ENCODE measurements at regions not wholly inside any gene's neighbourhood (a gene's known extent, or its start where the extent isn't known, plus 50 kb on each side); places are given as distances from the start of the nearest gene placed in this dataset.

DNA sequence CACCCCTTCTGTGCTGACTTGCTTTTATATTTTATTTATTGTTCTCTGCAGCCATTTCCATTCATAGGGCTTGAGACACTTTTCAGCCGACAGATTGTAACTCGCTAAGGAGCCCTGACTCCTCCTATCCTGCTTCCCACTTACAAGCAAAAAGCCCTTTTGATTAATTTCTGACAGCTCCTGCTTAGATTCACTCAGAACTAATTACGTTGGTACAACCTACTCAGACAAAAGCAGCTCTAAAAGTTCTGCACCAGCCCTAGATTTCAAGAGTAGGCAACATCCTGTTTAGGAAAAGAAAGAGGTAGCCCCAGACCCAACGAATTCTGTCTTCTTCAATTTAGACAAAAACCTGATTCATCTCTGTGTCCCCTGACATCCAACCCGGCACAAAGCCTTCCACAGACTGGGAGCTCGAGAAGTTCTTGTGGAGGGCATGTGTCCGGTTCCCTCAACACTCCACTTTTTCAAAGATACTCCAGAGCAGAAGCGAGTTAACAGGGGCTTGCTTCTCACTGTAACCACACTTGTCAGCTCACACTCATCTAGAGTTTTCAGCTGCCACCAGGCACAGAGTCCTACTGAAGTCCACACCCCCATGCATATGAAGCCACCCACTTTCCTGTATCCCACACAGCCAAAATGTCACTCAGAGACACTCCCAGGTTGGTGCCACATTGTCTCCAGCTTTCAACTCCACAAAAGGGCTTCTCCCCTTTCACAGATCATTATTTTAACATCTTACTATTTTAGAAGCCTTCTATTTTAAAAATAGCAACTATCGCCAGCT is 113.6 kb upstream of the NFE2L3 start:
- no peak overlapping the region for H3K4me3 ChIP-seq (ENCODE audit: low read depth, low read length)
- no peaks in the 10 kb centered on the region for H3K36me3 ChIP-seq (ENCODE audit: insufficient read depth)
- 29% methylated on average over 9 of the region's 9 CpGs for WGBS
- H3K4me1 ChIP-seq (ENCODE audit: insufficient read depth) = no peaks in the 10 kb centered on the region
- no peak for DNase-seq (ENCODE audit: extremely low spot score)
- H3K27ac ChIP-seq (ENCODE audit: low read depth) = no peak overlapping the region

DNA sequence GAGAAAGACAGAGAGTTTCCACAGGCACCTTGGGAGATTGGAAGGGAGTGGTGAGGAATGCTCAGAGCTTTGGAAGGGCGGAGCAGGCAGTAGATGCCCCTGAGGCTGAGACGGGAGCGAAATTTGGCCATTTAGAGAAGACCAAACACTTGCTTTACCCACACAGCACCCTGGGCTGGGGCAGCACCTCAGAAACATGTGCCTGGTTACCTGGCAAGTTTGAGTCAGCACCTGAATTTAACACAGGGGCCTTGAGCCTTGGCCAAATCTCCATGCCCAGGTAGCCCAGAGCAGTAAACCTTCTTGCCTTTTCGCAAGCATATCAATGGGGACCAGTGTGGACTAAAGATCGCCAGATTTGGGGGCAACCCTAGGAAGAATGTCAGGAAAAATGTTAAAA is 111.9 kb upstream of the NFE2L3 start:
- no peaks in the 10 kb centered on the region for H3K36me3 ChIP-seq (ENCODE audit: insufficient read depth)
- WGBS = 92% methylated on average over 5 of the region's 5 CpGs
- H3K4me1 ChIP-seq (ENCODE audit: insufficient read depth) = no peaks in the 10 kb centered on the region
- no peak for DNase-seq (ENCODE audit: extremely low spot score)
- no peak overlapping the region for H3K4me3 ChIP-seq (ENCODE audit: low read depth, low read length)
- no peak overlapping the region for H3K27ac ChIP-seq (ENCODE audit: low read depth)

DNA sequence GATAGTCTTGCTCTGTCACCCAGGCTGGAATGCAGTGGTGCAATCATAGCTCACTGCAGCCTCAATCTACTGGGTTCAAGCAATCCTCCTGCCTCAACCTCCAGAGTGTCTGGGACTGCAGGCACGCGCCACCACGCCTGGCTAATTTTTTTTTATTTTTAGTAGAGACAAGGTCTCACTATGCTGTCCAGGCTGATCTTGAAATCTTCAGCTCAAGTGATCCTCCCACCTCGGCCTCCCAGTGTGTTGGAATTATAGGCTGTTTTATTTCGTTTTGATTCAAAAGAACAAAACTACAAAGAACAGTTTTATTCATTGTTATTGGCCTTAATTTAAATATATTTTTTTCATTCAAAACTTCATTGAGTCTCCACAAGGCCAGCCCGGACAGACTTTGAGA is 109.8 kb upstream of the NFE2L3 start:
- no peak overlapping the region for H3K4me3 ChIP-seq (ENCODE audit: low read depth, low read length)
- WGBS = 91% methylated on average over 6 of the region's 6 CpGs
- DNase-seq (ENCODE audit: extremely low spot score) = no peak
- no peaks in the 10 kb centered on the region for H3K4me1 ChIP-seq (ENCODE audit: insufficient read depth)
- no peak overlapping the region for H3K27ac ChIP-seq (ENCODE audit: low read depth)
- H3K36me3 ChIP-seq (ENCODE audit: insufficient read depth) = no peaks in the 10 kb centered on the region

DNA sequence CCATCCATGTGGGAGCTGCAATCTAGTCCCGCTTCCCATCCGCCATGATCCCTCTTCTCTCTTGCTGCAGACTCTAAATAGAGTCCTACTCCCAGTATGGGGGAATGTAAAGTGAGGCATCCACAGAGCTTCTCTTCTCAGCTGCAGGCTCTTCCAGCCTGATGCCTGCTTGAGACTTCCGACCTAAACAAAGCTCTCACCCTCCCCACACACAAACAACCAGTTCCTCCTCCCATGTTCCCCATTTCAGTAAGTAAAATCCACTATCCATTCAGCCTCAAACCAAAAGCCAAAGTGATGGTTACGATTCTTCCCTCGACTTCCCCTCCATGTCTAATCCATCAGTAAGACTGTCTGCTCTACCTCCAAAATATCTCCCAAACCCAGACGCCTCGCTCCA is 108.2 kb upstream of the NFE2L3 start:
- Histone ChIP-seq H3K4me3 (ENCODE audit: low read depth, low read length) (no peak overlapping the region), H3K27ac (ENCODE audit: low read depth) (no peak overlapping the region), H3K4me1 (ENCODE audit: insufficient read depth) (no peaks in the 10 kb centered on the region), H3K36me3 (ENCODE audit: insufficient read depth) (peaks cover 2% of the 10 kb centered on the region)
- DNase-seq (ENCODE audit: extremely low spot score) = no peak
- WGBS = 91% methylated on average over 7 of the region's 7 CpGs

DNA sequence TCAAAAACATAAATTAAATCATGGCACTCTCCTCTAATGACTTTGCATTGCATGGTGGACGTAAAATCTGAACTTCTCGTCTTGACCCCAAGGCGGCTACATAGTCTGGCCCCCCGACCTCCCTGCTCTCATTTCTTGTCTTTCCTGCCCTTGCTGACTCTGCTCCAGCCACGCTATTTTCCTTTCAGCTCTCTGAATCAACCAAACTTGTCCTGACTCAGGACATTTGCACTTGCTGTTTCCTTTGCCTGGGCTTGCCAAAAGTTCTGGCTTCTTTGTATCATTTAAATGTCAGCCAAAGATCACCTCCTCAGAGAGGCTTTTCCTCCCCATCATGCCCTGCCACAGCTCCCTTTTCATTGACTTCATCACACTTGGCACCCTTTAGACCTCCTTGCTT is 107.7 kb upstream of the NFE2L3 start:
- no peak overlapping the region for H3K27ac ChIP-seq (ENCODE audit: low read depth)

DNA sequence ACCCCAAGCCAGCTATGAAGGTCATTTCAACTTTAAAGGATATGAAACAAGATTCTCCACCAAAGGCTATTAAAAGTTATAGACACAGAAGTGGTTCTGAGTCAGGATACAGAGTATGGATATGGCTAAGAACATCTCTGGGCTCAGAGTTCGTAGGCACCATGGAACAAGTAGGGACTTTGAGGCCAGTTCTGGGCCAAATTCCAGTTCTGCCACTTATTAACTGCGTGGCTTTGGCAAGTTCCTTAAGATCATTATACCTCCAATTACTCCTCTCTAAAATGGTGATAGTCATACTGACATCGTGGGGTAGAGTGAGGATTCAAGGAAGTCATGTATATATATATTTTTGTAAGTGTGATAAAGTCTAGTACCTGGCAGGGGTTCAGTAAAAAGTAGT is 105.8 kb upstream of the NFE2L3 start:
- no peak overlapping the region for H3K27ac ChIP-seq (ENCODE audit: low read depth)
- peaks cover 2% of the 10 kb centered on the region for H3K36me3 ChIP-seq (ENCODE audit: insufficient read depth)
- H3K4me3 ChIP-seq (ENCODE audit: low read depth, low read length) = no peak overlapping the region

More for the DNA sequence above, 107.7 kb upstream of the NFE2L3 start:
- WGBS = 86% methylated on average over 5 of the region's 5 CpGs
- H3K4me3 ChIP-seq (ENCODE audit: low read depth, low read length) = no peak overlapping the region
- no peak for DNase-seq (ENCODE audit: extremely low spot score)
- H3K36me3 ChIP-seq (ENCODE audit: insufficient read depth) = peaks cover 2% of the 10 kb centered on the region
- no peaks in the 10 kb centered on the region for H3K4me1 ChIP-seq (ENCODE audit: insufficient read depth)

DNA sequence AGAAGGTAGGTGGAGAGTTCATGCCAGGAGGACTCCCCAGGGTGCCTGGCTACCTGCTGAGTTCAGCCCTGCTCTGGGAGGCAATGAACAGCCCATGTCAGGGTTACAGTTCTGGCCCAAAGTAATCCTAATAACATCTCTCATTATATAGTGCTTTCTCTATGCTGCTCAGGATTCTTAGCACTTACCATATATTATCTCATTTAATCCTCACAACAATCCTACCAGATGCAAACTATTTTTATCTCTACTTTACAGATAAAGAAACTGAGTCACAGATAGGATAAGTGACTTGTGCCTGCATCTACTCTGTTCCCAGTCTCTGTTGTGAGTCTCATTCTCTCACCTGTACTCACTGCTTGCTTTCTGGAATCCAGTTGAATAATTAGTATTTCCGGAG is 105.1 kb upstream of the NFE2L3 start:
- H3K4me1 ChIP-seq (ENCODE audit: insufficient read depth) = no peaks in the 10 kb centered on the region
- no peak overlapping the region for H3K27ac ChIP-seq (ENCODE audit: low read depth)
- 97% methylated on average over 1 of the region's 1 CpG for WGBS
- peaks cover 2% of the 10 kb centered on the region for H3K36me3 ChIP-seq (ENCODE audit: insufficient read depth)
- H3K4me3 ChIP-seq (ENCODE audit: low read depth, low read length) = no peak overlapping the region
- no peak for DNase-seq (ENCODE audit: extremely low spot score)

More for the DNA sequence above, 105.8 kb upstream of the NFE2L3 start:
- 46% methylated on average over 3 of the region's 3 CpGs for WGBS
- DNase-seq (ENCODE audit: extremely low spot score) = no peak
- no peaks in the 10 kb centered on the region for H3K4me1 ChIP-seq (ENCODE audit: insufficient read depth)

DNA sequence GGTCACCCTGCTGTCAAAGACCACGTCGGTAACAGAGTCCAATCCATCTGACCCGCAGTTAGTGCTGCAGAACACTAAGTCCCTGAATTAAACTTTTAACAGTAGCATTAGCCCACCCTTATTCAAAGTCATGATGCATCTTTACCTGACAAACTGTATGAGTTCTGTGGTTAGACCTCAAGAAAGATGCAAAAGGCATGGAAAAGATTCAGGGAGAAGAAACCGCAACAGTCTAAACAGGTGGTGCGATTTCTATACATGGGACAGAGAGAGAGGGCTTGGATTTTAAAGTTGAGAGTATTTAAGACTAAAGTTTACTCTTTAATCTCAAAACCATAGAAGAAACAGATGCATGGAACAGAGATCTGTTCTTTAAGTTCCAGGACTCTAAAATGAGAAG is 103.3 kb upstream of the NFE2L3 start:
- WGBS = 80% methylated on average over 5 of the region's 5 CpGs
- H3K4me1 ChIP-seq (ENCODE audit: insufficient read depth) = no peaks in the 10 kb centered on the region
- H3K4me3 ChIP-seq (ENCODE audit: low read depth, low read length) = no peak overlapping the region
- H3K36me3 ChIP-seq (ENCODE audit: insufficient read depth) = peaks cover 2% of the 10 kb centered on the region
- no peak for DNase-seq (ENCODE audit: extremely low spot score)
- H3K27ac ChIP-seq (ENCODE audit: low read depth) = no peak overlapping the region

DNA sequence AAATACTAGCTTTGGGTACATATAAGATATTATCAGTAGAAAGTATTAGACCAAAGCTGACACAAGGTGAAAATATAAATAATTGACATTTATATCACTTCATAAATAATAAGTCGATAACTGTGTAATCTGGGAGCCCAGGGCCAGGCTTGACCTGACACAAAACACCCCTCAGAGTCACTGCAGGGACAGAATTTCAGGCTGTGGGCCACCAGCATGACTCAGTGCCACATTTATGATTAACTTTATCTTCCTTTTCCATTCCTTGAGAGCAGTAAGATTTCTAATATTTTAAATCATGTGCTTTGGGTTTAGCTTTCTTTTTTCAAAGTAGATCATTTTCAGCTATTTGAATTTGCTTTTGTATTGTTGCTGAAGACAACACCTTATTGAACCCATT is 102.9 kb upstream of the NFE2L3 start:
- 28% methylated on average over 1 of the region's 1 CpG for WGBS
- H3K27ac ChIP-seq (ENCODE audit: low read depth) = no peak overlapping the region

DNA sequence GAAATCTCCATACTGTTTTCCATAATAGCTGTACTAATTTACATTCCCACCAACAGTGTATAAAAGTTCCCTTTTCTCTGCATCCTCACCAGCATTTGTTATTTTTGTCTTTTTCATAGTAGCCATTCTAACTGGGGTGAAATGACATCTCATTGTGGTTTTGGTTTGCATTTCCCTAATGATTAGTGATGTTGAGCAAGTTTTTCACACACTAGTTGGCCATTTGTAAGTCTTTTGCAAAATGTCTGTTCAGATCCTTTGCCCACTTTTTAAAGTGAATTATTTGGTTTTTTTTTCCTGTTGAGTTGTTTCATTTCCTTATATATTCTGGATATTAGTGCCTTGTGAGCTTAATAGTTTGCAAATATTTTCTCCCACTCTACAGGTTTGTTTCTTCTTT is 101.0 kb upstream of the NFE2L3 start:
- Histone ChIP-seq H3K4me1 (ENCODE audit: insufficient read depth) (no peaks in the 10 kb centered on the region), H3K27ac (ENCODE audit: low read depth) (no peak overlapping the region), H3K4me3 (ENCODE audit: low read depth, low read length) (no peak overlapping the region), H3K36me3 (ENCODE audit: insufficient read depth) (peaks cover 2% of the 10 kb centered on the region)
- DNase-seq (ENCODE audit: extremely low spot score) = no peak

More for the DNA sequence above, 102.9 kb upstream of the NFE2L3 start:
- peaks cover 2% of the 10 kb centered on the region for H3K36me3 ChIP-seq (ENCODE audit: insufficient read depth)
- DNase-seq (ENCODE audit: extremely low spot score) = no peak
- H3K4me3 ChIP-seq (ENCODE audit: low read depth, low read length) = no peak overlapping the region
- H3K4me1 ChIP-seq (ENCODE audit: insufficient read depth) = no peaks in the 10 kb centered on the region

DNA sequence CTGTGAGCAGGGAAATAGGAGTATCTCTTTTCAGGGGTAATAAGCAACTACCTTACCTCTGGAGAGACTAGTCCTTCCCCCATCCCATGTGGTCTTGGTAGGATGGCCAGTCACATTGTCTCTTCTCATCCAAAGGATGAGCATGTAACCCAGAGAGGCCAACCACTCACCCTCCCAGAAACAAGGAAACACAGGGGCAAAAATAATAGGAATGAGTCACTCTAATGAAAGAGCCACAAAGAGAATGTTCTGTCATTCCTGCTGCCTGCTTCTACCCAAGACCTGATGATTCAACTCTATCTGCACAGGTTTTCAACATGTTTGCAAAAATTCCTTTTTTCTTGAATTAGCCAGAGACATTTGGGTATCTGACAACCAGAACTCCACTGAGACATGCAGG is 99.3 kb upstream of the NFE2L3 start:
- Histone ChIP-seq H3K27ac (ENCODE audit: low read depth) (no peak overlapping the region), H3K36me3 (ENCODE audit: insufficient read depth) (no peaks in the 10 kb centered on the region), H3K4me3 (ENCODE audit: low read depth, low read length) (no peak overlapping the region), H3K4me1 (ENCODE audit: insufficient read depth) (no peaks in the 10 kb centered on the region)
- no peak for DNase-seq (ENCODE audit: extremely low spot score)

DNA sequence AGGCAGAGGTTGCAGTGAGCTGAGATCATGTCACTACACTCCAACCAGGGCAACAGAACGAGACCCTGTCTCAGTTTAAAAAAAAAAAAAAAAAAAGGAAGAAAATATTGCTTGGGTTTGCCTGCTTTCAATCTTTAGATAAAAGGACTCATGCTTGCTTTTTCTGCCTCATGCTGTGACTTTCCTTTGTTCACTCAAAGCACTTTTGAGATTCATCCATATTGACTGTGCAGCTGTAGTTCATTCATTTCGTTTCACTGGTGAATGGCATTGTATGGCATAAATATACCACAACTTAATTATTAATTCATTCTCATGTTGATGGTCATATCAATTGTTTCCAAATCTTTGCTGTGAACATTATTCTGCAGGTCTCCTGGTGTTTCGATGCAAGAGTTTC is 97.6 kb upstream of the NFE2L3 start:
- 86% methylated on average over 3 of the region's 3 CpGs for WGBS
- no peak for DNase-seq (ENCODE audit: extremely low spot score)

DNA sequence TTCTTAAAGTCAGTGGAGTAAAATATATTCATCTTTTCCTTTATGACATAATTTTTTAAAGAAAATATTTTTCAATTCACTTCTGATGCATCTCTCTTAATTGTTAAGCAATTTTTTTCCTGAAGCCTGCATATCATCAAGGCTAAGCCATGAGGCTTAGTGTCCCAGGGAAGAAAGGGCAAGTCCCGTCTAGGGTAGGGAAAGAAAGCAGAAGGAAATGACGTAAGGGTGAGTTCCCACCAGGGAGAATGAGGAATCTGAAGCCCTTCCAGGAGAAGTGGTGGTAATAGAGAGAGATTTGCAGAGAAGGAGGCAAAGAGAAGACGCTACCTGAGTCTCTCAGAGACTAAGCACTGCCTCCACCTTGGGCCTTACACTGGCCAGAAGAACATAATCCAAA is 96.8 kb upstream of the NFE2L3 start:
- 68% methylated on average over 3 of the region's 3 CpGs for WGBS

More for the DNA sequence above, 97.6 kb upstream of the NFE2L3 start:
- Histone ChIP-seq H3K27ac (ENCODE audit: low read depth) (no peak overlapping the region), H3K4me1 (ENCODE audit: insufficient read depth) (no peaks in the 10 kb centered on the region), H3K36me3 (ENCODE audit: insufficient read depth) (no peaks in the 10 kb centered on the region), H3K4me3 (ENCODE audit: low read depth, low read length) (no peak overlapping the region)

DNA sequence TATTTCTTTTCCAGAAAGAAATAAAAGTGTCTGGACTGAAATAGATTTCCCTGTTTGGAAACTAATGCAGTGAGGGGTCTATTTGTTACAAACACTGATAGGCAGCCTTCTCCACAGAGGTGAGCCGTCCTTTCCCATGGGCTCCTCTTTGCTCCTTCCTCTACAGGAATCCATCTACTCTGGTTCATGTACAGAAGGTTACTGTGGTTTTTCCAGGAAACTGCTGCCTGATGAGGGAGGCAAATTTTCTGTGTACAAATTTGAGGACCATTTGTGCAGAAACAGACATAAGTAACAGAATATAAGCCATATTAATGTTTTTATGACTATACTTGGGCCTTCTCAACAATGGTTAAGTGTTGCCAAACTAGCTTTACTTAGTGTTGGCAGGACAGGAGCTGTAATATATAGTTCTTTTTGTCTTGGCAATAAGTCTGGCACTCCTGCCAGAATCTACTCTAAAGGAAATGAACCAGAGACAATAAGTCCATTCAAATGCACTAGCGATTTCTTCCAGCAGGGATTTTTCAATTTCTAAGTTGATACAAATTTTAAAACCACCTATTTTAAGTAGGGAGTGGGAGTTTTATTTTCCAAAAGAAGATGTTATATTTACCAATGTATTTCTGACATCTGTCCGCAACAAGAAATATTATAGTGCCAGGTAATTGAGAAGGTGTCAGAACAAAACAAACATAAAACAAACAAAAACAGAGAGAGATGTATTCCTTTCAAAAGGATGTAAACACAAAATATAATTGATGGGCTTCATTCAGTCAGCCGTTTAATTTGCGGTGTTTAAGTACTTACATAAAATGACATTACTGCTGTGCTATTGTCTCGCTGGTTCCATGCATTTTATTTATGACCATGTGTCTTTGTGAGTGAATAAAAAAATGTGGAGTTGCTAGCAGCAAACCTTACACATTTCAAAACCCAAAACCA is 91.0 kb upstream of the NFE2L3 start:
- H3K4me1 ChIP-seq (ENCODE audit: insufficient read depth) = no peaks in the 10 kb centered on the region
- no peak for DNase-seq (ENCODE audit: extremely low spot score)
- WGBS = 51% methylated on average over 6 of the region's 6 CpGs
- no peak overlapping the region for H3K27ac ChIP-seq (ENCODE audit: low read depth)
- H3K36me3 ChIP-seq (ENCODE audit: insufficient read depth) = no peaks in the 10 kb centered on the region
- H3K4me3 ChIP-seq (ENCODE audit: low read depth, low read length) = no peak overlapping the region

More for the DNA sequence above, 96.8 kb upstream of the NFE2L3 start:
- no peak for DNase-seq (ENCODE audit: extremely low spot score)
- Histone ChIP-seq H3K36me3 (ENCODE audit: insufficient read depth) (no peaks in the 10 kb centered on the region), H3K27ac (ENCODE audit: low read depth) (no peak overlapping the region), H3K4me1 (ENCODE audit: insufficient read depth) (no peaks in the 10 kb centered on the region), H3K4me3 (ENCODE audit: low read depth, low read length) (no peak overlapping the region)

Measured in urinary bladder (tissue), 3 donors.